ENCODE measurements at regions not wholly inside any gene's neighbourhood (a gene's known extent, or its start where the extent isn't known, plus 50 kb on each side); places are given as distances from the start of the nearest gene placed in this dataset.

- TF ChIP-seq POLR2A (IDR thresholded peaks at IDR 0.05) (no peak), POLR2AphosphoS5 (IDR thresholded peaks at IDR 0.05) (no peak), CTCF (IDR thresholded peaks at IDR 0.05) (no peak), EP300 (IDR thresholded peaks at IDR 0.05) (no peak)
Observed at GRCh38 chr17:79146562-79146961, 71.9 kb downstream of the ENGASE start.
